GM23338 (cell line): ENCODE measurements at regions not wholly inside any gene's neighbourhood (a gene's known extent, or its start where the extent isn't known, plus 50 kb on each side); places are given as distances from the start of the nearest gene placed in this dataset.

Experiments
- ATAC-seq: fragments of 200-7000 bp; cut with Tn5 transposase; 3 replicates; pipeline ENCODE4 v1.9.1; 2020
- DNase-seq: peaks from one replicate; pipeline ENCODE4 v3.0.0-alpha.2; 2015; ENCODE audit warnings: low spot score
- H2AFZ ChIP-seq: fragments of 200-600 bp; sonication (generic); 2 replicates; pipeline ENCODE4 v1.8.0; 2016; ENCODE audit warnings: antibody characterized with exemption, mild to moderate bottlenecking, moderate library complexity
- H3F3A ChIP-seq: fragments of 200-600 bp; sonication (generic); replicated peaks from 2 replicates; pipeline ENCODE4 v1.8.0; 2017; ENCODE audit warnings: antibody characterized with exemption, mixed run types, low read depth
- H3K27ac ChIP-seq: fragments of 200-600 bp; sonication (generic); 2 replicates; pipeline ENCODE4 v1.6.1; 2016; ENCODE audit warnings: low read depth
- H3K27me3 ChIP-seq: fragments of 200-600 bp; sonication (generic); 2 replicates; pipeline ENCODE4 v1.8.0; 2016; ENCODE audit warnings: mild to moderate bottlenecking, mixed run types, moderate library complexity; ENCODE audit not compliant: insufficient read depth
- H3K36me3 ChIP-seq: fragments of 200-600 bp; sonication (generic); 2 replicates; pipeline ENCODE4 v1.8.0; 2016; ENCODE audit warnings: mild to moderate bottlenecking; ENCODE audit not compliant: insufficient read depth
- H3K4me1 ChIP-seq: fragments of 200-600 bp; sonication (generic); 2 replicates; pipeline ENCODE4 v1.8.0; 2016; ENCODE audit warnings: mild to moderate bottlenecking, moderate library complexity; ENCODE audit not compliant: insufficient read depth
- H3K4me2 ChIP-seq: fragments of 200-600 bp; sonication (generic); 2 replicates; pipeline ENCODE4 v1.7.1; 2017; ENCODE audit warnings: mixed run types
- H3K4me3 ChIP-seq: fragments of 200-600 bp; sonication (generic); 2 replicates; pipeline ENCODE4 v1.6.1; 2016; ENCODE audit warnings: mixed run types
- H3K79me2 ChIP-seq: fragments of 200-600 bp; sonication (generic); replicated peaks from 2 replicates; pipeline ENCODE4 v1.8.0; 2017; ENCODE audit warnings: mild to moderate bottlenecking; ENCODE audit not compliant: insufficient read depth
- H3K9me2 ChIP-seq: fragments of 200-600 bp; sonication (generic); 2 replicates; pipeline ENCODE4 v1.8.0; 2017; ENCODE audit not compliant: insufficient read depth
- H4K20me1 ChIP-seq: fragments of 200-600 bp; sonication (generic); replicated peaks from 2 replicates; pipeline ENCODE4 v1.8.0; 2017; ENCODE audit warnings: mild to moderate bottlenecking; ENCODE audit not compliant: insufficient read depth
- H3K27ac Mint-ChIP-seq: 2 replicates; pipeline ENCODE4 v1.8.0; 2020; ENCODE audit warnings: inconsistent platforms, mild to moderate bottlenecking, moderate library complexity, mixed read lengths
- H3K27me3 Mint-ChIP-seq: 3 replicates; pipeline ENCODE4 v1.8.0; 2022; ENCODE audit warnings: low read depth, mild to moderate bottlenecking, moderate library complexity, mixed read lengths, inconsistent platforms; ENCODE audit not compliant: insufficient read depth, poor library complexity
- H3K36me3 Mint-ChIP-seq: 3 replicates; pipeline ENCODE4 v1.8.0; 2021; ENCODE audit warnings: low read depth, mild to moderate bottlenecking, inconsistent platforms, moderate library complexity, mixed read lengths
- H3K4me1 Mint-ChIP-seq: 3 replicates; pipeline ENCODE4 v1.8.0; 2020; ENCODE audit warnings: mild to moderate bottlenecking, inconsistent platforms, mixed read lengths
- H3K4me3 Mint-ChIP-seq: 3 replicates; pipeline ENCODE4 v1.8.0; 2021; ENCODE audit warnings: moderate library complexity, mild to moderate bottlenecking, inconsistent platforms, mixed read lengths
- H3K9me3 Mint-ChIP-seq: 3 replicates; pipeline ENCODE4 v1.8.0; 2020; ENCODE audit warnings: moderate library complexity, mild to moderate bottlenecking, inconsistent platforms, mixed read lengths
- CTCF ChIP-seq, 2 experiments: fragments of 200-600 bp in 1 of 2; sonication (generic) in 1 of 2; conservative IDR thresholded peaks; 2 replicates each; pipeline versions ENCODE4 v1.5.1 to v1.6.1; 2016 to 2017; ENCODE audit warnings: antibody characterized with exemption in 2 of 2, low read depth in 2 of 2, mild to moderate bottlenecking in 2 of 2, moderate library complexity in 1 of 2
- ETS1 ChIP-seq: IDR thresholded peaks from 2 replicates; pipeline ENCODE4 v1.6.1; 2016; ENCODE audit warnings: antibody characterized with exemption
- NANOG ChIP-seq: IDR thresholded peaks from 2 replicates; pipeline ENCODE4 v1.6.1; 2016; ENCODE audit warnings: antibody characterized with exemption, borderline replicate concordance
- REST ChIP-seq: IDR thresholded peaks from one replicate; pipeline ENCODE4 v1.6.1; 2018; ENCODE audit warnings: antibody characterized with exemption; ENCODE audit not compliant: unreplicated experiment
- ZNF462 ChIP-seq: fragments of 250-450 bp; sonication (Bioruptor Pico); IDR thresholded peaks from 2 replicates; pipeline ENCODE4 v1.5.0; 2020; ENCODE audit warnings: mild to moderate bottlenecking, moderate library complexity

GRCh38 chr18:78773303-78773755, 206.3 kb upstream of the SALL3 start:
- no peaks in the 10 kb centered on the region for H3F3A ChIP-seq
- H3K27ac ChIP-seq: no peak overlapping the region
- H3K27me3 ChIP-seq: no peaks in the 10 kb centered on the region
- H3K27ac Mint-ChIP-seq: no peak overlapping the region
- peaks cover 6% of the 10 kb centered on the region; the same call in 1 of the 3 replicates for H3K4me1 Mint-ChIP-seq
- no peaks in the 10 kb centered on the region for H3K9me2 ChIP-seq
- TF ChIP-seq CTCF (conservative IDR thresholded peaks at IDR 0.05; ENCODE audit: low read depth in 2 of 2) (no peak), ETS1 (no peak), NANOG (no peak), ZNF462 (CRISPR knock-in tag) (no peak), REST (no peak)
- no peaks in the 10 kb centered on the region for H3K79me2 ChIP-seq
- H3K4me3 ChIP-seq: no peak overlapping the region
- H3K4me2 ChIP-seq: no peak overlapping the region
- no peaks in the 10 kb centered on the region for H3K4me1 ChIP-seq
- no peak for ATAC-seq
- H3K27me3 Mint-ChIP-seq: peaks cover 16% of the 10 kb centered on the region
- no peak overlapping the region for H3K4me3 Mint-ChIP-seq
- no peak for DNase-seq
- peaks cover 25% of the 10 kb centered on the region for H3K36me3 Mint-ChIP-seq
- no peaks in the 10 kb centered on the region for H4K20me1 ChIP-seq
- H3K36me3 ChIP-seq: no peaks in the 10 kb centered on the region
- H3K9me3 Mint-ChIP-seq: peaks cover 96% of the 10 kb centered on the region
- H2AFZ ChIP-seq: no peak overlapping the region
